ENCODE measurements at regions not wholly inside any gene's neighbourhood (a gene's known extent, or its start where the extent isn't known, plus 50 kb on each side); places are given as distances from the start of the nearest gene placed in this dataset.

GRCh38 chr2:4873364-4873763 is 818.8 kb upstream of the SOX11 start:
- POLR2A ChIA-PET = no interaction called here

GRCh38 chr2:4873876-4874593 is 818.1 kb upstream of the SOX11 start:
- no peaks in the 10 kb centered on the region for H3K27me3 Mint-ChIP-seq
- H3K27ac Mint-ChIP-seq = no peak overlapping the region
- no peak overlapping the region for H3K4me3 Mint-ChIP-seq
- POLR2A ChIA-PET = no interaction called here
- H3K9me3 Mint-ChIP-seq = peaks cover 2% of the 10 kb centered on the region
- H3K36me3 Mint-ChIP-seq = no peaks in the 10 kb centered on the region
- no peak for DNase-seq
- H3K4me1 Mint-ChIP-seq (ENCODE audit: low read depth) = no peaks in the 10 kb centered on the region
- intact Hi-C loops (cut with micrococcal nuclease) = no loop called here
- CTCF ChIA-PET = no interaction called here

More at GRCh38 chr2:4873364-4873763, 818.8 kb upstream of the SOX11 start:
- no peak for DNase-seq
- Mint-ChIP-seq H3K27ac (no peak overlapping the region), H3K4me3 (no peak overlapping the region), H3K36me3 (no peaks in the 10 kb centered on the region), H3K4me1 (ENCODE audit: low read depth) (no peaks in the 10 kb centered on the region), H3K27me3 (no peaks in the 10 kb centered on the region), H3K9me3 (peaks cover 1% of the 10 kb centered on the region)
- intact Hi-C loops (cut with micrococcal nuclease) = no loop called here
- CTCF ChIA-PET = no interaction called here

- Mint-ChIP-seq H3K9me3 (peaks cover 13% of the 10 kb centered on the region), H3K4me3 (no peak overlapping the region), H3K27ac (no peak overlapping the region), H3K36me3 (no peaks in the 10 kb centered on the region), H3K27me3 (no peaks in the 10 kb centered on the region), H3K4me1 (ENCODE audit: low read depth) (no peaks in the 10 kb centered on the region)
- ChIA-PET CTCF (no interaction called here), POLR2A (no interaction called here)
- DNase-seq = no peak
- intact Hi-C loops (cut with micrococcal nuclease) = no loop called here
These were observed 809.8 kb upstream of the SOX11 start for GRCh38 chr2:4882421-4882820.

- H3K4me3 Mint-ChIP-seq = no peak overlapping the region
- intact Hi-C loops (cut with micrococcal nuclease) = no loop called here
- no peak overlapping the region for H3K27ac Mint-ChIP-seq
- peaks cover 13% of the 10 kb centered on the region for H3K9me3 Mint-ChIP-seq
- no peaks in the 10 kb centered on the region for H3K4me1 Mint-ChIP-seq (ENCODE audit: low read depth)
- no peaks in the 10 kb centered on the region for H3K27me3 Mint-ChIP-seq
- ChIA-PET CTCF (no interaction called here), POLR2A (no interaction called here)
- no peaks in the 10 kb centered on the region for H3K36me3 Mint-ChIP-seq
- no peak for DNase-seq
These were observed 809.2 kb upstream of the SOX11 start for GRCh38 chr2:4882941-4883340.

GRCh38 chr2:4883375-4883774 is 808.8 kb upstream of the SOX11 start:
- ChIA-PET CTCF (no interaction called here), POLR2A (no interaction called here)
- Mint-ChIP-seq H3K4me1 (ENCODE audit: low read depth) (no peaks in the 10 kb centered on the region), H3K36me3 (no peaks in the 10 kb centered on the region), H3K27ac (no peak overlapping the region), H3K9me3 (peaks cover 12% of the 10 kb centered on the region), H3K4me3 (no peak overlapping the region), H3K27me3 (no peaks in the 10 kb centered on the region)
- DNase-seq = no peak
- intact Hi-C loops (cut with micrococcal nuclease) = no loop called here

- CTCF ChIA-PET = no interaction called here
- intact Hi-C loops (cut with micrococcal nuclease) = no loop called here
- H3K4me3 Mint-ChIP-seq = no peak overlapping the region
- POLR2A ChIA-PET = no interaction called here
- no peaks in the 10 kb centered on the region for H3K27me3 Mint-ChIP-seq
- no peaks in the 10 kb centered on the region for H3K36me3 Mint-ChIP-seq
- no peaks in the 10 kb centered on the region for H3K4me1 Mint-ChIP-seq (ENCODE audit: low read depth)
- no peak for DNase-seq
- no peak overlapping the region for H3K27ac Mint-ChIP-seq
- peaks cover 11% of the 10 kb centered on the region for H3K9me3 Mint-ChIP-seq
These were observed 808.0 kb upstream of the SOX11 start for GRCh38 chr2:4884117-4884571.

- no peak overlapping the region for H3K4me3 Mint-ChIP-seq
- no peak overlapping the region for H3K27ac Mint-ChIP-seq
- no peaks in the 10 kb centered on the region for H3K4me1 Mint-ChIP-seq (ENCODE audit: low read depth)
- CTCF ChIA-PET = no interaction called here
- DNase-seq = no peak
- no peaks in the 10 kb centered on the region for H3K36me3 Mint-ChIP-seq
- no peaks in the 10 kb centered on the region for H3K27me3 Mint-ChIP-seq
- peaks cover 9% of the 10 kb centered on the region for H3K9me3 Mint-ChIP-seq
- POLR2A ChIA-PET = no interaction called here
- intact Hi-C loops (cut with micrococcal nuclease) = no loop called here
These were observed 800.8 kb upstream of the SOX11 start for GRCh38 chr2:4891394-4891793.

- Mint-ChIP-seq H3K36me3 (no peaks in the 10 kb centered on the region), H3K27ac (no peak overlapping the region), H3K4me3 (no peak overlapping the region), H3K4me1 (ENCODE audit: low read depth) (no peaks in the 10 kb centered on the region), H3K9me3 (peaks cover 12% of the 10 kb centered on the region), H3K27me3 (no peaks in the 10 kb centered on the region)
- no peak for DNase-seq
- ChIA-PET CTCF (no interaction called here), POLR2A (no interaction called here)
- intact Hi-C loops (cut with micrococcal nuclease) = no loop called here
These were observed 796.8 kb upstream of the SOX11 start for GRCh38 chr2:4895371-4895770.

GRCh38 chr2:4898706-4899105 is 793.5 kb upstream of the SOX11 start:
- H3K36me3 Mint-ChIP-seq = no peaks in the 10 kb centered on the region
- no peaks in the 10 kb centered on the region for H3K27me3 Mint-ChIP-seq
- H3K4me3 Mint-ChIP-seq = no peak overlapping the region
- no peak overlapping the region for H3K27ac Mint-ChIP-seq
- H3K4me1 Mint-ChIP-seq (ENCODE audit: low read depth) = no peaks in the 10 kb centered on the region
- POLR2A ChIA-PET = no interaction called here
- DNase-seq = no peak
- intact Hi-C loops (cut with micrococcal nuclease) = no loop called here
- CTCF ChIA-PET = no interaction called here
- H3K9me3 Mint-ChIP-seq = peaks cover 6% of the 10 kb centered on the region

- Mint-ChIP-seq H3K27ac (no peak overlapping the region), H3K4me3 (no peak overlapping the region), H3K27me3 (no peaks in the 10 kb centered on the region), H3K9me3 (peaks cover 3% of the 10 kb centered on the region), H3K36me3 (no peaks in the 10 kb centered on the region), H3K4me1 (ENCODE audit: low read depth) (no peaks in the 10 kb centered on the region)
- intact Hi-C loops (cut with micrococcal nuclease) = no loop called here
- POLR2A ChIA-PET = no interaction called here
- no peak for DNase-seq
- CTCF ChIA-PET = no interaction called here
These were observed 791.9 kb upstream of the SOX11 start for GRCh38 chr2:4900242-4900641.

- Mint-ChIP-seq H3K27ac (no peak overlapping the region), H3K4me3 (no peak overlapping the region), H3K9me3 (peaks cover 5% of the 10 kb centered on the region), H3K36me3 (no peaks in the 10 kb centered on the region), H3K4me1 (ENCODE audit: low read depth) (no peaks in the 10 kb centered on the region), H3K27me3 (no peaks in the 10 kb centered on the region)
- DNase-seq = no peak
- ChIA-PET CTCF (no interaction called here), POLR2A (no interaction called here)
- intact Hi-C loops (cut with micrococcal nuclease) = no loop called here
These were observed 791.1 kb upstream of the SOX11 start for GRCh38 chr2:4900861-4901770.

GRCh38 chr2:4903656-4904348 is 788.4 kb upstream of the SOX11 start:
- intact Hi-C loops (cut with micrococcal nuclease) = no loop called here
- H3K4me1 Mint-ChIP-seq (ENCODE audit: low read depth) = no peaks in the 10 kb centered on the region
- H3K36me3 Mint-ChIP-seq = no peaks in the 10 kb centered on the region
- H3K27me3 Mint-ChIP-seq = no peaks in the 10 kb centered on the region
- H3K4me3 Mint-ChIP-seq = no peak overlapping the region
- no peak for DNase-seq
- H3K27ac Mint-ChIP-seq = no peak overlapping the region
- H3K9me3 Mint-ChIP-seq = peaks cover 2% of the 10 kb centered on the region
- ChIA-PET POLR2A (no interaction called here), CTCF (no interaction called here)

All from activated CD4-positive, alpha-beta memory T cell treated with anti-CD3 and anti-CD28 coated beads for 36 hours (primary cell).